ENCODE measurements at regions not wholly inside any gene's neighbourhood (a gene's known extent, or its start where the extent isn't known, plus 50 kb on each side); places are given as distances from the start of the nearest gene placed in this dataset.

GRCh38 chr14:101002738-101003137, 99.2 kb upstream of the RTL1 start:
- TF ChIP-seq CTCF (IDR thresholded peaks at IDR 0.05) = no peak
- no peak for TF ChIP-seq POLR2A (IDR thresholded peaks at IDR 0.05)
- no peaks in the 10 kb centered on the region for H3K9me3 ChIP-seq
- H3K27ac ChIP-seq = no peak overlapping the region
- no peak overlapping the region for H3K4me3 ChIP-seq
- H3K4me1 ChIP-seq = no peaks in the 10 kb centered on the region
- no peaks in the 10 kb centered on the region for H3K27me3 ChIP-seq
- DNase-seq = no peak
- H3K36me3 ChIP-seq = no peaks in the 10 kb centered on the region

- H3K4me3 ChIP-seq = no peak overlapping the region
- H3K36me3 ChIP-seq = no peaks in the 10 kb centered on the region
- H3K4me1 ChIP-seq = no peaks in the 10 kb centered on the region
- TF ChIP-seq POLR2A (IDR thresholded peaks at IDR 0.05) = no peak
- TF ChIP-seq CTCF (IDR thresholded peaks at IDR 0.05) = no peak
- DNase-seq = peak in 1 of 3 donors; percentile 35
- no peaks in the 10 kb centered on the region for H3K27me3 ChIP-seq
- no peaks in the 10 kb centered on the region for H3K9me3 ChIP-seq
- H3K27ac ChIP-seq = no peak overlapping the region
Measured at GRCh38 chr14:101004176-101004575, 100.7 kb upstream of the RTL1 start.

GRCh38 chr14:101004954-101005353, 101.4 kb upstream of the RTL1 start:
- DNase-seq = no peak
- Histone ChIP-seq H3K36me3 (no peaks in the 10 kb centered on the region), H3K9me3 (no peaks in the 10 kb centered on the region), H3K4me1 (no peaks in the 10 kb centered on the region), H3K4me3 (no peak overlapping the region), H3K27ac (no peak overlapping the region), H3K27me3 (no peaks in the 10 kb centered on the region)
- TF ChIP-seq POLR2A (IDR thresholded peaks at IDR 0.05) = no peak
- no peak for TF ChIP-seq CTCF (IDR thresholded peaks at IDR 0.05)

- DNase-seq = peak in 1 of 3 donors; percentile 47
- no peak overlapping the region for H3K27ac ChIP-seq
- TF ChIP-seq POLR2A (IDR thresholded peaks at IDR 0.05) (no peak), CTCF (IDR thresholded peaks at IDR 0.05) (no peak)
- no peaks in the 10 kb centered on the region for H3K27me3 ChIP-seq
- no peaks in the 10 kb centered on the region for H3K9me3 ChIP-seq
- H3K4me3 ChIP-seq = no peak overlapping the region
- no peaks in the 10 kb centered on the region for H3K4me1 ChIP-seq
- H3K36me3 ChIP-seq = no peaks in the 10 kb centered on the region
Measured at GRCh38 chr14:101005447-101005846, 101.9 kb upstream of the RTL1 start.

- Histone ChIP-seq H3K9me3 (no peaks in the 10 kb centered on the region), H3K4me1 (no peaks in the 10 kb centered on the region), H3K27me3 (no peaks in the 10 kb centered on the region), H3K27ac (no peak overlapping the region), H3K4me3 (no peak overlapping the region), H3K36me3 (no peaks in the 10 kb centered on the region)
- TF ChIP-seq CTCF (IDR thresholded peaks at IDR 0.05) (no peak), POLR2A (IDR thresholded peaks at IDR 0.05) (no peak)
- peak in 1 of 3 donors; percentile 28 for DNase-seq
Measured at GRCh38 chr14:101006008-101006407, 102.5 kb upstream of the RTL1 start.

GRCh38 chr14:101007004-101007614, 103.6 kb upstream of the RTL1 start:
- no peak for TF ChIP-seq POLR2A (IDR thresholded peaks at IDR 0.05)
- TF ChIP-seq CTCF (IDR thresholded peaks at IDR 0.05) = no peak
- H3K4me1 ChIP-seq = no peaks in the 10 kb centered on the region
- no peaks in the 10 kb centered on the region for H3K27me3 ChIP-seq
- no peaks in the 10 kb centered on the region for H3K36me3 ChIP-seq
- no peak for DNase-seq
- H3K9me3 ChIP-seq = no peaks in the 10 kb centered on the region
- H3K4me3 ChIP-seq = no peak overlapping the region
- no peak overlapping the region for H3K27ac ChIP-seq
